MG63 (cell line): ENCODE measurements at regions not wholly inside any gene's neighbourhood (a gene's known extent, or its start where the extent isn't known, plus 50 kb on each side); places are given as distances from the start of the nearest gene placed in this dataset.
"Not testable (repeated sequence)": the region's sequence is repeated elsewhere in the genome, so short reads cannot be mapped to it uniquely, and the experiment has no call there.

Experiments used
- DNase-seq: peaks from one replicate; pipeline ENCODE4 v3.0.0-alpha.2; 2020
- H3K27me3 ChIP-seq: fragments of 250-450 bp; sonication (Bioruptor Pico); 2 replicates; pipeline ENCODE4 v1.5.1; 2020; ENCODE audit warnings: mild to moderate bottlenecking, moderate library complexity
- H3K36me3 ChIP-seq: fragments of 250-450 bp; sonication (Bioruptor Pico); 2 replicates; pipeline ENCODE4 v1.5.1; 2020; ENCODE audit warnings: mild to moderate bottlenecking, moderate library complexity
- H3K4me3 ChIP-seq: fragments of 250-450 bp; sonication (Bioruptor Pico); 2 replicates; pipeline ENCODE4 v1.5.1; 2020; ENCODE audit warnings: mild to moderate bottlenecking, moderate library complexity
- H3K9me3 ChIP-seq: fragments of 250-450 bp; sonication (Bioruptor Pico); 2 replicates; pipeline ENCODE4 v1.5.1; 2020; ENCODE audit warnings: mild to moderate bottlenecking, moderate library complexity

GRCh38 chr2:19644763-19645162 lies 257.0 kb downstream of the TTC32 start:
- Histone ChIP-seq H3K4me3 (no peak overlapping the region), H3K27me3 (no peaks in the 10 kb centered on the region), H3K36me3 (no peaks in the 10 kb centered on the region), H3K9me3 (no peaks in the 10 kb centered on the region)
- DNase-seq: no peak

- DNase-seq: no peak
- Histone ChIP-seq H3K9me3 (no peaks in the 10 kb centered on the region), H3K4me3 (no peak overlapping the region), H3K27me3 (no peaks in the 10 kb centered on the region), H3K36me3 (no peaks in the 10 kb centered on the region)
Measured at GRCh38 chr2:19643117-19643518, 258.7 kb downstream of the TTC32 start.

GRCh38 chr2:19642501-19642900 lies 259.3 kb downstream of the TTC32 start:
- Histone ChIP-seq H3K4me3 (no peak overlapping the region), H3K9me3 (no peaks in the 10 kb centered on the region), H3K27me3 (no peaks in the 10 kb centered on the region), H3K36me3 (no peaks in the 10 kb centered on the region)
- DNase-seq: no peak

- Histone ChIP-seq H3K9me3 (no peaks in the 10 kb centered on the region), H3K36me3 (no peaks in the 10 kb centered on the region), H3K27me3 (no peaks in the 10 kb centered on the region), H3K4me3 (no peak overlapping the region)
- no peak for DNase-seq
Measured at GRCh38 chr2:19635951-19636510, 265.8 kb downstream of the TTC32 start.

GRCh38 chr2:19632403-19632991 lies 269.3 kb downstream of the TTC32 start:
- no peaks in the 10 kb centered on the region for H3K27me3 ChIP-seq
- no peak overlapping the region for H3K4me3 ChIP-seq
- H3K36me3 ChIP-seq: no peaks in the 10 kb centered on the region
- DNase-seq: peak; percentile 77
- no peaks in the 10 kb centered on the region; the same call in 1 of the 2 replicates for H3K9me3 ChIP-seq

- H3K36me3 ChIP-seq: no peaks in the 10 kb centered on the region
- DNase-seq: no peak
- H3K27me3 ChIP-seq: no peaks in the 10 kb centered on the region
- H3K4me3 ChIP-seq: no peak overlapping the region
- peaks cover 2% of the 10 kb centered on the region for H3K9me3 ChIP-seq
Measured at GRCh38 chr2:19631871-19632270, 269.9 kb downstream of the TTC32 start.

GRCh38 chr2:19630921-19631320 lies 270.9 kb downstream of the TTC32 start:
- Histone ChIP-seq H3K36me3 (no peaks in the 10 kb centered on the region), H3K9me3 (peaks cover 3% of the 10 kb centered on the region), H3K27me3 (no peaks in the 10 kb centered on the region), H3K4me3 (no peak overlapping the region)
- DNase-seq: no peak

- Histone ChIP-seq H3K36me3 (no peaks in the 10 kb centered on the region), H3K9me3 (peaks cover 3% of the 10 kb centered on the region), H3K4me3 (no peak overlapping the region), H3K27me3 (no peaks in the 10 kb centered on the region)
- no peak for DNase-seq
Measured at GRCh38 chr2:19627359-19627758, 268.9 kb upstream of the OSR1 start.

GRCh38 chr2:19623488-19623887 lies 265.1 kb upstream of the OSR1 start:
- DNase-seq: no peak
- Histone ChIP-seq H3K9me3 (peaks cover 6% of the 10 kb centered on the region), H3K27me3 (no peaks in the 10 kb centered on the region), H3K36me3 (no peaks in the 10 kb centered on the region), H3K4me3 (no peak overlapping the region)

GRCh38 chr2:19617257-19617848 lies 258.9 kb upstream of the OSR1 start:
- Histone ChIP-seq H3K27me3 (no peaks in the 10 kb centered on the region), H3K9me3 (peaks cover 8% of the 10 kb centered on the region), H3K4me3 (no peak overlapping the region), H3K36me3 (no peaks in the 10 kb centered on the region)
- DNase-seq: no peak

- not testable (repeated sequence) for H3K9me3 ChIP-seq, DNase-seq, H3K36me3 ChIP-seq, H3K4me3 ChIP-seq, H3K27me3 ChIP-seq
Measured at GRCh38 chr2:19615402-19615801, 257.0 kb upstream of the OSR1 start.

GRCh38 chr2:19614066-19614465 lies 255.6 kb upstream of the OSR1 start:
- Histone ChIP-seq H3K9me3 (peaks cover 8% of the 10 kb centered on the region), H3K36me3 (no peaks in the 10 kb centered on the region), H3K27me3 (no peaks in the 10 kb centered on the region), H3K4me3 (no peak overlapping the region)
- no peak for DNase-seq

- Histone ChIP-seq H3K9me3 (peaks cover 4% of the 10 kb centered on the region), H3K36me3 (no peaks in the 10 kb centered on the region), H3K27me3 (no peaks in the 10 kb centered on the region), H3K4me3 (no peak overlapping the region)
- peak; percentile 76 for DNase-seq
Measured at GRCh38 chr2:19611491-19612332, 253.3 kb upstream of the OSR1 start.

GRCh38 chr2:19609266-19609665 lies 250.8 kb upstream of the OSR1 start:
- Histone ChIP-seq H3K4me3 (no peak overlapping the region), H3K27me3 (no peaks in the 10 kb centered on the region), H3K9me3 (no peaks in the 10 kb centered on the region), H3K36me3 (no peaks in the 10 kb centered on the region)
- DNase-seq: no peak

- peak; percentile 61 for DNase-seq
- no peaks in the 10 kb centered on the region for H3K9me3 ChIP-seq
- H3K4me3 ChIP-seq: no peak overlapping the region
- H3K36me3 ChIP-seq: no peaks in the 10 kb centered on the region
- no peaks in the 10 kb centered on the region for H3K27me3 ChIP-seq
Measured at GRCh38 chr2:19607931-19608771, 249.7 kb upstream of the OSR1 start.

- DNase-seq: no peak
Measured at GRCh38 chr2:19607400-19607799, 249.0 kb upstream of the OSR1 start.

GRCh38 chr2:19600982-19601381 lies 242.6 kb upstream of the OSR1 start:
- Histone ChIP-seq H3K9me3 (no peaks in the 10 kb centered on the region), H3K27me3 (no peaks in the 10 kb centered on the region), H3K36me3 (no peaks in the 10 kb centered on the region), H3K4me3 (no peak overlapping the region)
- DNase-seq: no peak

More at GRCh38 chr2:19607400-19607799, 249.0 kb upstream of the OSR1 start:
- Histone ChIP-seq H3K27me3 (no peaks in the 10 kb centered on the region), H3K9me3 (no peaks in the 10 kb centered on the region), H3K36me3 (no peaks in the 10 kb centered on the region), H3K4me3 (no peak overlapping the region)
